Small intestine (tissue), 7 donors: ENCODE measurements at regions not wholly inside any gene's neighbourhood (a gene's known extent, or its start where the extent isn't known, plus 50 kb on each side); places are given as distances from the start of the nearest gene placed in this dataset.
"Not testable (repeated sequence)": the region's sequence is repeated elsewhere in the genome, so short reads cannot be mapped to it uniquely, and the experiment has no call there.

Experiments used
- DNase-seq, 2 donors: peaks; one replicate each; pipeline versions ENCODE4 v3.0.0 to v3.0.0-alpha.2; 2013
- FAIRE-seq: peaks from 2 replicates; lab custom pipeline; 2012; peaks lifted over from hg19 to GRCh38; lab: Jason Lieb, UNC
- H3K27ac ChIP-seq, 3 donors: one replicate each; pipeline ENCODE4 v1.5.1; 2013; ENCODE audit warnings: low read length in 2 of 3, mild to moderate bottlenecking in 2 of 3, control low read depth in 1 of 3, inconsistent platforms in 1 of 3, low read depth in 1 of 3, moderate library complexity in 1 of 3
- H3K27me3 ChIP-seq, 3 donors: one replicate each; pipeline ENCODE4 v1.6.1; 2013; ENCODE audit warnings: low read length in 3 of 3, inconsistent platforms in 1 of 3; ENCODE audit not compliant: control insufficient read depth in 3 of 3, insufficient read depth in 3 of 3
- H3K36me3 ChIP-seq, 3 donors: one replicate each; pipeline ENCODE4 v1.6.1; 2013; ENCODE audit warnings: low read length in 3 of 3, inconsistent platforms in 1 of 3, low read depth in 1 of 3, mild to moderate bottlenecking in 1 of 3, moderate library complexity in 1 of 3; ENCODE audit not compliant: control insufficient read depth in 3 of 3, insufficient read depth in 2 of 3
- H3K4me1 ChIP-seq, 3 donors: one replicate each; pipeline ENCODE4 v1.6.1; 2013; ENCODE audit warnings: low read length in 2 of 3, inconsistent platforms in 1 of 3, low read depth in 1 of 3, mild to moderate bottlenecking in 1 of 3, moderate library complexity in 1 of 3; ENCODE audit not compliant: control insufficient read depth in 3 of 3, insufficient read depth in 2 of 3
- H3K4me3 ChIP-seq, 3 donors: one replicate each; pipeline ENCODE4 v1.5.1; 2013; ENCODE audit warnings: low read length in 3 of 3, control low read depth in 1 of 3, inconsistent platforms in 1 of 3, low read depth in 1 of 3, mild to moderate bottlenecking in 1 of 3, moderate library complexity in 1 of 3
- H3K9me3 ChIP-seq, 2 donors: one replicate each; pipeline ENCODE4 v1.6.1; 2013; ENCODE audit warnings: low read depth in 1 of 2, low read length in 1 of 2; ENCODE audit not compliant: control insufficient read depth in 2 of 2, insufficient read depth in 1 of 2
- WGBS, 3 donors: extraction: QIAGEN DNeasy Blood & Tissue Kit; methylation state at CpG; one replicate each; pipeline ENCODE4 v1.1.7; 2013; 5-methylcytosine and 5-hydroxymethylcytosine counted together
- donor health status: healthy with polysubstance abuse.
- donor health status: control.
- donor health status: control.
- donor health status: Bipolar disorder and iron deficiency.
- donor health status: healthy.

DNA sequence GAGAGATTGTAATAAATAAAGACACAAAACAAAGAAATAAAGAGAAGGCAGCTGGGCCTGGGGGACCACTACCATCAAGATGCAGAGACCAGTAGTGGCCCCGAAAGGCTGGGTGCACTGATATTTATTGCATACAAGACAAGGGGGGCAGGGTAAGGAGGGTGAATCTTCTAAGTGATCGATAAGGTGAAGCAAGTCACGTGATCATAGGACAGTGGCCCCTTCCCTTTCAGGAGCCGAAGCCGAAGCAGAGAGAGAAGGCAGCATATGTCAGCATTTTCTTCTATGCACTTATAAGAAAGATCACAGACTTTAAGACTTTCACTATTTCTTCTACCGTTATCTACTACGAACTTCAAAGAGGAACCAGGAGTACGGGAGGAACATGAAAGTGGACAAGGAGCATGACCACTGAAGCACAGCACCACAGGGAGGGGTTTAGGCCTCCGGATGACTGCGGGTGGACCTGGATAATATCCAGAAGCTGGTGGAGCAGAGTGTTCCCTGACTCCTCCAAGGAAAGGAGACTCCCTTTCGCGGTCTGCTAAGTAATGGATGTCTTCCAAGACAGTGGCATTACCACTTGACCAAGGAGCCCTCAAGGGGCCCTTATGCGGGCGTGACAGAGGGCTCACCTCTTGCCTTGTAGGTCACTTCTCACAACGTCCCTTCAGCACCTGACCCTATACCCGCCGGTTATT is 126.4 kb downstream of the RBM46 start:
- H3K36me3 ChIP-seq, H3K27ac ChIP-seq, FAIRE-seq, H3K9me3 ChIP-seq, H3K4me1 ChIP-seq, DNase-seq, H3K4me3 ChIP-seq, H3K27me3 ChIP-seq: not testable (repeated sequence)
- 85 to 93% (median 89%) methylated on average over 17 of the region's 17 CpGs for WGBS, 3 donors

DNA sequence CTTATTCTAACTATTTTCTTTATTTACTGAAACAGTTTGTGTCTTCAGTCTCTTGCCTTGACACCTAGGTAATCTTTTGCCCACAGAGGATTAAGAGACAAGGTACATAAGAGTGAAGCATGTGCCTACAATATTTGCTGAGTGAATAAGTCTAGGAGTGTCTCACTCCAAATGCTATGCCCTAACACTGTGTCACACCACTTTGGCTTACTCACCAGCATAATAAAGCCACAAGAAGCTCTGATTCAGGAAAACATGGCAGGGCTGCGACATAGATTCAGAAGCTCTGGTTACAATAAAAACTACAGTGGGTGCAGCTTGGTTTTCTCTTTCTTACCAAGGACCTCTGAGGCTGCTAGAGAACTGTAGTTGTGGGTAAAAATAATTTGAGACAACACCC is 127.1 kb downstream of the RBM46 start:
- H3K4me3 ChIP-seq, result no peak overlapping the region
- no peaks in the 10 kb centered on the region for H3K36me3 ChIP-seq
- FAIRE-seq, result no peak
- H3K27me3 ChIP-seq, result no peaks in the 10 kb centered on the region
- H3K9me3 ChIP-seq, result no peaks in the 10 kb centered on the region
- WGBS, 3 donors, result 88 to 96% (median 95%) methylated on average over 1 of the region's 1 CpG
- no peak for DNase-seq
- H3K4me1 ChIP-seq, result no peaks in the 10 kb centered on the region
- no peak overlapping the region for H3K27ac ChIP-seq

DNA sequence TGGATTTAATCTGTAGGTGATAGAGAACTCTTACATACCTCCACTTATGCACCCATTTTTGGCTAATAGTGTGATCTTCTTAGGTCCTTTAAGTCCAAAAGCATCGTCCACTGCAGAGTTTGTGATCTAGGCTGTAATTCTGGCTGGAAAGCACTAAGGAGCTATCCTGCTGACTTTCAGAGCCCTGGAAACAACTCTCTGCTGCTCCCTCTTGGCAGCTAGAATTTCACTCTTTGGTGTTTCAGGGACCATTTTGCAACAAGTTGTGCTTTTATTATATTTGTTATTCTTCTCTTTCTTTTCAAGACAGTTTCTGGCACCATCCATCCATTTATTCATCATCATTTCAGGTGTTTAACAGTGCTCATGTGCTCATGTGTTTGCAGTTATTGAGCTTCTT is 130.0 kb downstream of the RBM46 start:
- H3K27ac ChIP-seq, result no peak overlapping the region
- FAIRE-seq, result no peak
- H3K4me1 ChIP-seq, result no peaks in the 10 kb centered on the region
- H3K36me3 ChIP-seq, result no peaks in the 10 kb centered on the region
- H3K27me3 ChIP-seq, result no peaks in the 10 kb centered on the region
- H3K4me3 ChIP-seq, result no peak overlapping the region
- no peaks in the 10 kb centered on the region for H3K9me3 ChIP-seq
- DNase-seq, result no peak
- WGBS, 3 donors, result 52 to 58% (median 57%) methylated on average over 1 of the region's 1 CpG

DNA sequence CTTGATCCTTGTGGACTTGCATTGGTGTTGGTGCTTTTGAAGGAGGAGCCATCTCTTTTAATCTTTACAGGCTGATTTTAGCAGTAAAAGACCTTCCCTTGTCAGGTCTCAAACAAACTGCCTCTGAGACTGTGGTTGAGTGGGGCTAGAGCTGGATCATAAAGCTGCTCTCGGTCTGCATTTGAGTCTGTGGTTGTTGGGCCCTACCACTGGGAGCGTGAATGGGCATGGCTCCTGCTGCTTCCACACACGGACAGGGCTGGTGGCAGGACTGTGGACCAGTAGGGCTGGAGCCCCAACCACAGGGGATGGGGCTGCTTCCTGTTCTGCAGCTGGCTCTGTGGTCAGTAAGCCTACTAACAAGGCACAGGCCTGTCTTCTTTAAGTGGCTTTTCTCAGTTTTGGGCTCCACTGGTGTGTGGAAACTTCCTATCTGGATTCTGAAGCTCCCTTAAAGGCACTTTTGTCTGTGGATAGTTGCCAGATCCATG is 130.6 kb downstream of the RBM46 start:
- H3K27me3 ChIP-seq, result no peaks in the 10 kb centered on the region
- no peak for DNase-seq
- H3K4me3 ChIP-seq, result no peak overlapping the region
- WGBS, 3 donors, result 55 to 64% (median 62%) methylated on average over 3 of the region's 3 CpGs
- H3K36me3 ChIP-seq, result no peaks in the 10 kb centered on the region
- no peak overlapping the region for H3K27ac ChIP-seq
- H3K9me3 ChIP-seq, result no peaks in the 10 kb centered on the region
- no peak for FAIRE-seq
- H3K4me1 ChIP-seq, result no peaks in the 10 kb centered on the region

DNA sequence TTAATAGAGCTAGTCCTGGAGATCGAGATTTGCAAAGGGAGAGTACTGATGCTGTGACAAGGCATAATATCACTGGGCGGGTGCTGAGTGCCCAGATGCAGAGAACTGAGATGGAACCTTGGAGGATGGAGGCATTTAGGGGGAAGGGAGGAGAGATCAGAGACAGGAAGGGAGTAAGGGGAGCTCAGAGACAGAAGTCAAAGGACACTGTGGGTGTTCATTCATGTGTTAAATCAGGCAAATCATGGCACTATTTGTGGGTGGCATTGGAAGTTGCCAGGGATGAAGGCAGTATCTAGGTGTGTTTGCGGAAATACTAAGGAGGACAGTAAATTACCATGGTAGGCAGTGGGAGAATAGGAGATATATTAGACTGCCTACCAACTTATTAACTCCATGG is 135.0 kb downstream of the RBM46 start:
- Histone ChIP-seq H3K9me3 (no peaks in the 10 kb centered on the region), H3K27ac (no peak overlapping the region), H3K4me1 (no peaks in the 10 kb centered on the region), H3K36me3 (no peaks in the 10 kb centered on the region), H3K4me3 (no peak overlapping the region), H3K27me3 (no peaks in the 10 kb centered on the region)
- DNase-seq (no peak), FAIRE-seq (no peak)
- WGBS, 3 donors, result 72 to 83% (median 79%) methylated on average over 3 of the region's 3 CpGs

DNA sequence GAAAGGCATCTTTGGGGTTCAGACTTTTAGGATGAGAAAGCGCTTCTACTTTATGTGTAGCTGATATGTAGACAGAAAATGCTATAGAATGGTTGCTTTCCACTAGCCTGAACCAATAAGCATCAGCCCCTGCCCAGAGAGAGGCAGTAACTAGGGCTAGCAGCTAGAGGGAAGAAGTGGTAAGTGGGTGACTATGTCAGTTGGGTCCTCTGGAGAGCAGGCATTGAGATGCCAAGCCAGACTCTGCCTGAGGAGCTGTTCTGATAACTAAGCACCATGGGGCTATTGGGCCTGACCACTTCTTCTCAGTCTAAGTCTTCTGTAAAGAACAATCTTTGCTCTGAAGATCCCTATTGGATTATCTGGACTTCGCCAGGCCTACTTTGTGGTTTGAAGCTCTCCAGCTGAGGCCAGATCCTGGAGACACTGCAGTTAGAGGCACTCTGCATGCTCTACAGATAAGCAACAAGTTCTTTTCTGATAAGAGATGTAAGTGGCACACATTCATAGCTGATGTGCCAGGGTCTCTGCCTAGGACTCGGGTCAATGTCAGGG is 146.1 kb downstream of the RBM46 start:
- WGBS, 3 donors, result 89 to 93% (median 90%) methylated on average over 3 of the region's 3 CpGs
- Histone ChIP-seq H3K36me3 (no peaks in the 10 kb centered on the region), H3K4me1 (no peaks in the 10 kb centered on the region), H3K27me3 (no peaks in the 10 kb centered on the region), H3K4me3 (no peak overlapping the region), H3K27ac (no peak overlapping the region), H3K9me3 (peaks cover 0 to 4% of the 10 kb centered on the region in 2 donors)
- DNase-seq, result no peak
- no peak for FAIRE-seq

DNA sequence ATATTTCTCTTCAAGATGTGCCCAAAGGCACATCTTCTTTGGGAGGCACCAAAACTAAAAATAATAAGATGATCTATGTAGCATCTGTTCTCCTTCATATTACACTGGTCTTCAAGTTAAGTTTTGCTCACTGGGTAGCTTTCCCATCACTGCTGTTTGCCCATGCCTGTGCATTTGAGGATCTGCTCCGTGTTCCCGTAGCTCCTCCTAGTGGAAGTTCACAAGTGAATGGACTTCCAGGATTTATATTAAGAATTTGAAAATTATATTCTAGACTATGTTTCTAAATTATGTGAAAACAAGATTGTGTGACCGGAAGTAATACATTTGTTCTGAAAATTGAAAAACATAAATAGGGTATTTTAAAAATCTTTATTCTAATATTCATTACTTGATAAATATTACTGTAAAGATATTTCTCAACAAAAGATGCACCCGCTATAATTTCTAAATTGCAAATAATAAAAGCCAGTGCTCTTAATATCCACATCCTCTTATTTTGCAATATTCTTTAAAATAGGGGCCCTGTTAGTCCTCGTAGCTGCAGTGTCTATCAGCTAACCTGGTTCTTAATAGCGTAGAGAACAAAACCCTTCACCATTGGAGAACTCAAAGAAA is 147.7 kb downstream of the RBM46 start:
- no peaks in the 10 kb centered on the region for H3K27me3 ChIP-seq
- no peak overlapping the region for H3K27ac ChIP-seq
- no peak overlapping the region for H3K4me3 ChIP-seq
- H3K4me1 ChIP-seq, result no peaks in the 10 kb centered on the region
- no peaks in the 10 kb centered on the region for H3K36me3 ChIP-seq
- DNase-seq (peak; percentile 27 to 36), FAIRE-seq (no peak)
- peaks cover 0 to 4% of the 10 kb centered on the region in 2 donors for H3K9me3 ChIP-seq
- 50 to 55% (median 51%) methylated on average over 6 of the region's 6 CpGs for WGBS, 3 donors

DNA sequence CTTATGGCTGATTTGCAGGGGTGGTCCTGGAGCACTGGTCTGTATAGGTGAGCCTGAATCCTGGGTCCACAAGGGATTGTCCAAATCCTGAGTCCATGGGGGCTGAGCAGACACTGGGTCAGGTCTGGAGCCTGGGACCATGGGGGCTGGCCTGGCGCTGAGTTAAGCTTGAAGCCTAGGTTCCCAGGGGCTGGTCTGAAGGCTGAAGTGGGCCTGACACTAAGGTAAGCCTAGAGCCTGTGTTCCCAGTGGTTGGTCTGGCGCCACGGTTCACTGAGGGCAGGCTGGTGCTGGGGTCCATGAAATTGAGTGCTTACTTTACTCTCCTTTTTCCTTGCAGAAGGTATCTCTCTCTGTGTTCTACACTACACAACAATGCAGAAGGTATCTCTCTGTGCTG is 155.8 kb downstream of the RBM46 start:
- Histone ChIP-seq H3K9me3 (peaks cover 0 to 3% of the 10 kb centered on the region in 2 donors), H3K4me1 (no peaks in the 10 kb centered on the region), H3K36me3 (no peaks in the 10 kb centered on the region), H3K4me3 (no peak overlapping the region), H3K27me3 (peaks cover 0 to 1% (median 0%) of the 10 kb centered on the region in 3 donors), H3K27ac (no peak overlapping the region)
- no peak for DNase-seq
- FAIRE-seq, result no peak
- 89 to 94% (median 90%) methylated on average over 3 of the region's 3 CpGs for WGBS, 3 donors
